ENCODE measurements at regions not wholly inside any gene's neighbourhood (a gene's known extent, or its start where the extent isn't known, plus 50 kb on each side); places are given as distances from the start of the nearest gene placed in this dataset.

- TF ChIP-seq CTCF (IDR thresholded peaks at IDR 0.05; ENCODE audit: low read depth, low read length): no peak
- TF ChIP-seq, protein P1, sequence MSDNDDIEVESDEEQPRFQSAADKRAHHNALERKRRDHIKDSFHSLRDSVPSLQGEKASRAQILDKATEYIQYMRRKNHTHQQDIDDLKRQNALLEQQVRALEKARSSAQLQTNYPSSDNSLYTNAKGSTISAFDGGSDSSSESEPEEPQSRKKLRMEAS (IDR thresholded peaks at IDR 0.05; ENCODE audit: low read depth, low read length): no peak
- TF ChIP-seq POLR2A (IDR thresholded peaks at IDR 0.05; ENCODE audit: extremely low read depth, insufficient read length): no peak
- no peak for TF ChIP-seq MYC (IDR thresholded peaks at IDR 0.05; ENCODE audit: low read depth, low read length)
Measured at GRCh38 chr2:126784045-126784444, 114.6 kb upstream of the TEX51 start.
